Neural cell (in vitro differentiated cells): ENCODE measurements at regions not wholly inside any gene's neighbourhood (a gene's known extent, or its start where the extent isn't known, plus 50 kb on each side); places are given as distances from the start of the nearest gene placed in this dataset.
A peak's percentile ranks its signal among the peaks of the same experiment; 100 is the strongest.

Experiments used
- EP300 ChIP-seq: fragments of 450-650 bp; conservative IDR thresholded peaks from 2 replicates; pipeline ENCODE4 v1.6.1; 2014; ENCODE audit warnings: antibody characterized with exemption, mild to moderate bottlenecking, moderate library complexity; ENCODE audit not compliant: poor library complexity, severe bottlenecking
- EZH2 ChIP-seq: fragments of 200-600, 300-800 bp; shearing (Covaris generic), sonication (generic); IDR thresholded peaks from 2 replicates; pipeline ENCODE4 v1.6.1; 2014; ENCODE audit warnings: antibody characterized with exemption, low read length, borderline replicate concordance, mild to moderate bottlenecking; ENCODE audit not compliant: insufficient read depth, poor library complexity, severe bottlenecking
- MXI1 ChIP-seq: fragments of 450-650 bp; conservative IDR thresholded peaks from 2 replicates; pipeline ENCODE4 v1.6.1; 2014; ENCODE audit warnings: antibody characterized with exemption, mild to moderate bottlenecking; ENCODE audit not compliant: poor library complexity, severe bottlenecking
- POLR2AphosphoS5 ChIP-seq: IDR thresholded peaks from 2 replicates; pipeline ENCODE4 v1.6.1; 2012
- SMC3 ChIP-seq: fragments of 450-650 bp; conservative IDR thresholded peaks from 2 replicates; pipeline ENCODE4 v1.6.1; 2014; ENCODE audit warnings: antibody characterized with exemption, mild to moderate bottlenecking, moderate library complexity; ENCODE audit not compliant: poor library complexity
- TAF1 ChIP-seq: IDR thresholded peaks from 2 replicates; pipeline ENCODE4 v1.6.1; 2012; ENCODE audit warnings: low read depth
- TF ChIP-seq, protein P1 (sequence below): IDR thresholded peaks from 2 replicates; pipeline ENCODE4 v1.6.1; 2012; ENCODE audit warnings: borderline replicate concordance
- TF ChIP-seq, protein P2 (sequence below): fragments of 450-650 bp; IDR thresholded peaks from 2 replicates; pipeline ENCODE4 v1.5.1; 2014; ENCODE audit warnings: antibody characterized with exemption, mild to moderate bottlenecking, moderate library complexity; ENCODE audit not compliant: poor library complexity, severe bottlenecking

DNA sequence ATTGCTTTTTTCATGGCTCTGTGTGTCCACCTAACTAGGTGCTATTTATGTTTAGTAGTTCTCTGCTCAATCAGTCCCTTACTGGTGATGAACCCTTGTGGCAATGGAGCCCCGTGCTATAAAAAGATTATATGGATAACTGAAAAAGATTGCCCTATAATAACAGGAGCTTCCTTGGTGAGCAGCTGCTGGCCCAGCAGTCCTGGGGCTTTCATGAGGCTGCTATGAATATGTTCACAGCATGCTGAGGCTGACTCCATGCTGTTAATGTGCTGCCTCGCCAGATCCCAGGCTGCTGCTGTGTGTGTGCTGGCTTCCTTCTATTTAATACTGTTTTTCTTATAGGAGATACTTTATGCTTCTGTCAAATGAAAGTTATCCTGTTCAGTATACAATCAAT lies 357.5 kb downstream of the TAF11L14 start:
- TF ChIP-seq, protein P1, sequence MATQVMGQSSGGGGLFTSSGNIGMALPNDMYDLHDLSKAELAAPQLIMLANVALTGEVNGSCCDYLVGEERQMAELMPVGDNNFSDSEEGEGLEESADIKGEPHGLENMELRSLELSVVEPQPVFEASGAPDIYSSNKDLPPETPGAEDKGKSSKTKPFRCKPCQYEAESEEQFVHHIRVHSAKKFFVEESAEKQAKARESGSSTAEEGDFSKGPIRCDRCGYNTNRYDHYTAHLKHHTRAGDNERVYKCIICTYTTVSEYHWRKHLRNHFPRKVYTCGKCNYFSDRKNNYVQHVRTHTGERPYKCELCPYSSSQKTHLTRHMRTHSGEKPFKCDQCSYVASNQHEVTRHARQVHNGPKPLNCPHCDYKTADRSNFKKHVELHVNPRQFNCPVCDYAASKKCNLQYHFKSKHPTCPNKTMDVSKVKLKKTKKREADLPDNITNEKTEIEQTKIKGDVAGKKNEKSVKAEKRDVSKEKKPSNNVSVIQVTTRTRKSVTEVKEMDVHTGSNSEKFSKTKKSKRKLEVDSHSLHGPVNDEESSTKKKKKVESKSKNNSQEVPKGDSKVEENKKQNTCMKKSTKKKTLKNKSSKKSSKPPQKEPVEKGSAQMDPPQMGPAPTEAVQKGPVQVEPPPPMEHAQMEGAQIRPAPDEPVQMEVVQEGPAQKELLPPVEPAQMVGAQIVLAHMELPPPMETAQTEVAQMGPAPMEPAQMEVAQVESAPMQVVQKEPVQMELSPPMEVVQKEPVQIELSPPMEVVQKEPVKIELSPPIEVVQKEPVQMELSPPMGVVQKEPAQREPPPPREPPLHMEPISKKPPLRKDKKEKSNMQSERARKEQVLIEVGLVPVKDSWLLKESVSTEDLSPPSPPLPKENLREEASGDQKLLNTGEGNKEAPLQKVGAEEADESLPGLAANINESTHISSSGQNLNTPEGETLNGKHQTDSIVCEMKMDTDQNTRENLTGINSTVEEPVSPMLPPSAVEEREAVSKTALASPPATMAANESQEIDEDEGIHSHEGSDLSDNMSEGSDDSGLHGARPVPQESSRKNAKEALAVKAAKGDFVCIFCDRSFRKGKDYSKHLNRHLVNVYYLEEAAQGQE, result no peak
- TF ChIP-seq, protein P2, sequence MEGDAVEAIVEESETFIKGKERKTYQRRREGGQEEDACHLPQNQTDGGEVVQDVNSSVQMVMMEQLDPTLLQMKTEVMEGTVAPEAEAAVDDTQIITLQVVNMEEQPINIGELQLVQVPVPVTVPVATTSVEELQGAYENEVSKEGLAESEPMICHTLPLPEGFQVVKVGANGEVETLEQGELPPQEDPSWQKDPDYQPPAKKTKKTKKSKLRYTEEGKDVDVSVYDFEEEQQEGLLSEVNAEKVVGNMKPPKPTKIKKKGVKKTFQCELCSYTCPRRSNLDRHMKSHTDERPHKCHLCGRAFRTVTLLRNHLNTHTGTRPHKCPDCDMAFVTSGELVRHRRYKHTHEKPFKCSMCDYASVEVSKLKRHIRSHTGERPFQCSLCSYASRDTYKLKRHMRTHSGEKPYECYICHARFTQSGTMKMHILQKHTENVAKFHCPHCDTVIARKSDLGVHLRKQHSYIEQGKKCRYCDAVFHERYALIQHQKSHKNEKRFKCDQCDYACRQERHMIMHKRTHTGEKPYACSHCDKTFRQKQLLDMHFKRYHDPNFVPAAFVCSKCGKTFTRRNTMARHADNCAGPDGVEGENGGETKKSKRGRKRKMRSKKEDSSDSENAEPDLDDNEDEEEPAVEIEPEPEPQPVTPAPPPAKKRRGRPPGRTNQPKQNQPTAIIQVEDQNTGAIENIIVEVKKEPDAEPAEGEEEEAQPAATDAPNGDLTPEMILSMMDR, result peak; percentile 11
- TF ChIP-seq EZH2 (no peak), POLR2AphosphoS5 (peak; percentile 90), MXI1 (no peak), SMC3 (no peak), EP300 (peak; percentile 39), TAF1 (no peak)
